SK-N-MC (cell line): ENCODE measurements at regions not wholly inside any gene's neighbourhood (a gene's known extent, or its start where the extent isn't known, plus 50 kb on each side); places are given as distances from the start of the nearest gene placed in this dataset.

ENCODE experiments used
- EZH2 ChIP-seq: fragments of 200-600 bp; sonication (generic); IDR thresholded peaks from one replicate; pipeline ENCODE4 v1.6.1; 2017; ENCODE audit warnings: antibody characterized with exemption
- POLR2AphosphoS5 ChIP-seq: IDR thresholded peaks from 2 replicates; pipeline ENCODE4 v1.6.1; 2012; ENCODE audit warnings: mild to moderate bottlenecking, low read depth, low read length, borderline replicate concordance

DNA sequence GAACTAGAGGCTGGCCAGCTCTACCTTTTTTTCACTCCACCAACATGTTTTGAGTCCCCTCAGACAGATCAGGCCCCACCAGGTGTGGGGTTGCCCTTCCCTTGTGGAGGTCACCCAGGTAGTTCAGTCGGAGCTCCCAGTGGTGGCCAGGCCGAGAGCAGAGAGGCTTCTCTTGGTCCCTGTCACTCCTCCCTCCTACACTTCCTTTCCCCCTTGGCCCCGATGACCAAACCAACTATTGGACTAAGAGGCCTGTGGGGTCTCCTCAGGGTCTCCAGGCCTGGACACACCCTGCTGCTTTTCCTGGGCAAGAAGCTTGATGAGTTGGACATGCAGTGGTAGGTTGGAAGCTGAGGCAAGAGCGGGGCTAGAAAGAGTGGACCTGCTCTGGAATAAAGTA is 174.8 kb downstream of the ZNF248 start:
- no peak for TF ChIP-seq POLR2AphosphoS5
- no peak for TF ChIP-seq EZH2
